ENCODE measurements at regions not wholly inside any gene's neighbourhood (a gene's known extent, or its start where the extent isn't known, plus 50 kb on each side); places are given as distances from the start of the nearest gene placed in this dataset.

DNA sequence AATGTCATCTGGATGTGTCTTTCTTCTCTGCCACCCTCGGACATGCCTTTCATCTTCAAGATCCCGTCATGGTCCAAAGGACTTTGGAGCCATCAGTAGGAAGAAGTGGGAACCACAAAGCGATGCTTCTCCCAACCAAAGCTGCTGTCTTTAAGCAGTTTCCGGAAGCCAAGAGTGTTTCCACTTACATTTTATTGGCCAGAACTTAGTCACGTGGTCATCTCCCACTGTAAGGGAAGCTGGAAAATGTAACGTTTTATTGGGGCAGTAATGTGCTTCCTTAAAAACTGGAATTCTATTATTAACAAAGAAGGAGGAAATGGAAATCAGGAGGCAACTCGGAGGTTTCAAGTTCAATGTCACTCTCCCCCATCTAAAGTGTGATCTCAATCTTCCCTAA, 170.8 kb downstream of the ATG4C start:
- TF ChIP-seq YY1 (IDR thresholded peaks at IDR 0.05; ENCODE audit: insufficient read depth, insufficient read length) = no peak
- no peak for TF ChIP-seq ZNF274 (IDR thresholded peaks at IDR 0.05; ENCODE audit: low read depth, low read length)

Measured in NT2/D1 (cell line).